Mesenchymal stem cell (in vitro differentiated cells and primary cell): ENCODE measurements at regions not wholly inside any gene's neighbourhood (a gene's known extent, or its start where the extent isn't known, plus 50 kb on each side); places are given as distances from the start of the nearest gene placed in this dataset.
A peak's percentile ranks its signal among the peaks of the same experiment; 100 is the strongest.

Experiments used
- DNase-seq: peaks from one replicate; pipeline ENCODE4 v3.0.0-alpha.2; 2013
- H2AFZ ChIP-seq: one replicate; pipeline ENCODE4 v1.6.1; 2013; ENCODE audit warnings: low read depth, mild to moderate bottlenecking, control low read depth, inconsistent platforms, low read length, moderate library complexity
- H2AK5ac ChIP-seq: 2 replicates; pipeline ENCODE4 v1.6.1; 2013; ENCODE audit warnings: low read length, moderate library complexity, mild to moderate bottlenecking, inconsistent platforms; ENCODE audit not compliant: severe bottlenecking
- H2BK120ac ChIP-seq: one replicate; pipeline ENCODE4 v1.6.1; 2013; ENCODE audit warnings: low read depth, mild to moderate bottlenecking, inconsistent platforms, low read length, moderate library complexity
- H2BK12ac ChIP-seq, 2 experiments: one replicate each; pipeline ENCODE4 v1.6.1; 2013; ENCODE audit warnings: inconsistent platforms in 2 of 2, low read length in 2 of 2, mild to moderate bottlenecking in 2 of 2, moderate library complexity in 2 of 2, control low read depth in 1 of 2
- H2BK15ac ChIP-seq: one replicate; pipeline ENCODE4 v1.6.1; 2013; ENCODE audit warnings: mild to moderate bottlenecking, low read depth, inconsistent platforms; ENCODE audit not compliant: poor library complexity, severe bottlenecking
- H2BK5ac ChIP-seq: 2 replicates; pipeline ENCODE4 v1.6.1; 2013; ENCODE audit warnings: low read depth, mild to moderate bottlenecking, low read length, control low read depth, inconsistent platforms; ENCODE audit not compliant: poor library complexity, severe bottlenecking
- H3K14ac ChIP-seq, 2 experiments: one replicate each; pipeline ENCODE4 v1.6.1; 2013; ENCODE audit warnings: inconsistent platforms in 2 of 2, low read length in 2 of 2, control low read depth in 1 of 2, mild to moderate bottlenecking in 1 of 2, moderate library complexity in 1 of 2
- H3K18ac ChIP-seq, 2 experiments: one replicate each; pipeline ENCODE4 v1.6.1; 2013; ENCODE audit warnings: inconsistent platforms in 2 of 2, low read length in 2 of 2, control low read depth in 1 of 2, low read depth in 1 of 2, mild to moderate bottlenecking in 1 of 2
- H3K23ac ChIP-seq, 2 experiments: one replicate each; pipeline ENCODE4 v1.6.1; 2013; ENCODE audit warnings: inconsistent platforms in 2 of 2, low read length in 2 of 2, mild to moderate bottlenecking in 2 of 2, moderate library complexity in 2 of 2, control low read depth in 1 of 2
- H3K27ac ChIP-seq: 2 replicates; pipeline ENCODE4 v1.5.1; 2013; ENCODE audit warnings: mild to moderate bottlenecking, moderate library complexity, low read length, control low read depth, inconsistent platforms; ENCODE audit not compliant: poor library complexity, severe bottlenecking
- H3K27me3 ChIP-seq, 2 experiments: 2 replicates each; pipeline versions ENCODE4 v1.6.1 to v1.7.0; 2013; ENCODE audit warnings: low read length in 2 of 2, mild to moderate bottlenecking in 2 of 2, moderate library complexity in 2 of 2, control low read depth in 1 of 2, inconsistent platforms in 1 of 2; ENCODE audit not compliant: control insufficient read depth in 1 of 2, insufficient read depth in 1 of 2
- H3K36me3 ChIP-seq, 2 experiments: 2 replicates each; pipeline versions ENCODE4 v1.6.1 to v1.7.0; 2013; ENCODE audit warnings: low read length in 2 of 2, control low read depth in 1 of 2, inconsistent platforms in 1 of 2, low read depth in 1 of 2, mild to moderate bottlenecking in 1 of 2; ENCODE audit not compliant: insufficient read depth in 2 of 2, control insufficient read depth in 1 of 2
- H3K4ac ChIP-seq, 2 experiments: one replicate each; pipeline ENCODE4 v1.6.1; 2013; ENCODE audit warnings: inconsistent platforms in 2 of 2, low read length in 2 of 2, mild to moderate bottlenecking in 2 of 2, moderate library complexity in 2 of 2, control low read depth in 1 of 2, low read depth in 1 of 2
- H3K4me1 ChIP-seq: 2 replicates; pipeline ENCODE4 v1.6.1; 2013; ENCODE audit warnings: low read depth, low read length, control low read depth; ENCODE audit not compliant: control insufficient read depth, insufficient read depth
- H3K4me2 ChIP-seq: 2 replicates; pipeline ENCODE4 v1.6.1; 2013; ENCODE audit warnings: low read length, mild to moderate bottlenecking, inconsistent platforms; ENCODE audit not compliant: poor library complexity, severe bottlenecking
- H3K4me3 ChIP-seq, 2 experiments: 2 replicates each; pipeline versions ENCODE4 v1.5.1 to v1.7.0; 2013; ENCODE audit warnings: low read length in 2 of 2, mild to moderate bottlenecking in 2 of 2, control low read depth in 1 of 2, low read depth in 1 of 2; ENCODE audit not compliant: insufficient read depth in 1 of 2
- H3K79me1 ChIP-seq: replicated peaks from 2 replicates; pipeline ENCODE4 v1.6.1; 2013; ENCODE audit warnings: mild to moderate bottlenecking, control low read depth, low read length, inconsistent platforms; ENCODE audit not compliant: poor library complexity, severe bottlenecking
- H3K9ac ChIP-seq: 2 replicates; pipeline ENCODE4 v1.7.0; 2013; ENCODE audit warnings: mild to moderate bottlenecking, low read length, moderate library complexity
- H3K9me3 ChIP-seq: 2 replicates; pipeline ENCODE4 v1.7.0; 2013; ENCODE audit warnings: mild to moderate bottlenecking, low read length; ENCODE audit not compliant: control insufficient read depth
- H4K8ac ChIP-seq: one replicate; pipeline ENCODE4 v1.6.1; 2013; ENCODE audit warnings: inconsistent platforms, mild to moderate bottlenecking, low read length, moderate library complexity
- H4K91ac ChIP-seq: one replicate; pipeline ENCODE4 v1.6.1; 2013; ENCODE audit warnings: mild to moderate bottlenecking, low read length, inconsistent platforms
- WGBS: methylation state at CpG from one replicate; pipeline ENCODE4 v1.1.7; 2013; ENCODE audit warnings: mixed read lengths; 5-methylcytosine and 5-hydroxymethylcytosine counted together

- H4K91ac ChIP-seq: no peak overlapping the region
Measured at GRCh38 chr2:217647925-217648324, 354.9 kb downstream of the TNS1 start.

DNA sequence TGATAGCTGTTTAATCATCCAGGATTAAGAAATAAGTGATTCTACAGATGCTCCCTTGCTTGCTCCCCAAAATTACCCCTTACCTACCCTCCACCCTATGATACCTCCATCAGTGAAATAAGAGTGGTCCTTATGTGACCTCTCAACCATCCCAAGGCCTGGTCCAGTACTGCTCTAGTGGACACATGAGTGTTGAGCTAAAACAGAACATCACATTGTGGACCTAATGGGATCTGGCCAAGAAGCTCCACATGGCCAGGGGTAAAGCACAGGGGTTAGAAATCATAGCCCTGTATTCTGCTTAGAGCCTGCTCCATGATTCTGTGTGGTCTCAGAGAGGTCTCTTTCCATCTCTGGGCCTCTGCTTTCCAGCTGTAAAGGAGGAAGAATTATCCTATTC lies 355.6 kb downstream of the TNS1 start:
- Histone ChIP-seq H3K79me1 (no peaks in the 10 kb centered on the region), H2AFZ (no peak overlapping the region), H3K27me3 (no peaks in the 10 kb centered on the region), H3K4me1 (peaks cover 7% of the 10 kb centered on the region), H3K4me2 (no peak overlapping the region), H4K8ac (peak overlapping the region; percentile 65), H2BK12ac (no peak overlapping the region), H4K91ac (no peak overlapping the region), H3K36me3 (no peaks in the 10 kb centered on the region), H2BK15ac (no peak overlapping the region), H3K18ac (no peak overlapping the region), H3K14ac (no peak overlapping the region), H3K27ac (no peak overlapping the region), H3K9me3 (no peaks in the 10 kb centered on the region), H3K23ac (no peak overlapping the region), H3K4ac (no peak overlapping the region), H2AK5ac (no peak overlapping the region), H2BK5ac (no peak overlapping the region), H2BK120ac (no peak overlapping the region), H3K4me3 (no peak overlapping the region), H3K9ac (no peak overlapping the region)
- DNase-seq: no peak

More at GRCh38 chr2:217647925-217648324, 354.9 kb downstream of the TNS1 start:
- H2AFZ ChIP-seq: no peak overlapping the region
- H3K9me3 ChIP-seq: no peaks in the 10 kb centered on the region
- H3K27ac ChIP-seq: no peak overlapping the region
- no peak for DNase-seq
- H2BK120ac ChIP-seq: no peak overlapping the region
- no peaks in the 10 kb centered on the region for H3K79me1 ChIP-seq
- no peaks in the 10 kb centered on the region for H3K27me3 ChIP-seq
- H3K36me3 ChIP-seq: no peaks in the 10 kb centered on the region
- WGBS: 98% methylated on average over 2 of the region's 2 CpGs
- no peak overlapping the region for H2BK15ac ChIP-seq
- no peak overlapping the region for H2BK5ac ChIP-seq
- no peak overlapping the region for H2BK12ac ChIP-seq
- H2AK5ac ChIP-seq: no peak overlapping the region
- H3K18ac ChIP-seq: no peak overlapping the region
- H3K4me1 ChIP-seq: peaks cover 7% of the 10 kb centered on the region
- no peak overlapping the region for H3K14ac ChIP-seq
- no peak overlapping the region for H3K9ac ChIP-seq
- H3K4me3 ChIP-seq: no peak overlapping the region
- no peak overlapping the region for H4K8ac ChIP-seq
- no peak overlapping the region for H3K4ac ChIP-seq
- H3K23ac ChIP-seq: no peak overlapping the region
- no peak overlapping the region for H3K4me2 ChIP-seq

- Histone ChIP-seq H4K8ac (no peak overlapping the region), H4K91ac (no peak overlapping the region), H2AFZ (no peak overlapping the region), H3K79me1 (no peaks in the 10 kb centered on the region), H3K4me1 (peaks cover 2% of the 10 kb centered on the region), H3K23ac (no peak overlapping the region), H2AK5ac (no peak overlapping the region), H3K18ac (no peak overlapping the region), H2BK12ac (no peak overlapping the region), H3K4me3 (no peak overlapping the region), H3K14ac (no peak overlapping the region), H3K4ac (no peak overlapping the region), H3K9me3 (no peaks in the 10 kb centered on the region), H2BK15ac (no peak overlapping the region), H3K4me2 (no peak overlapping the region), H2BK120ac (no peak overlapping the region), H3K9ac (no peak overlapping the region), H3K27ac (no peak overlapping the region), H2BK5ac (no peak overlapping the region), H3K36me3 (no peaks in the 10 kb centered on the region), H3K27me3 (no peaks in the 10 kb centered on the region)
- no CpG with 5 or more reads among the region's 1 CpG for WGBS
- DNase-seq: no peak
Measured at GRCh38 chr2:217645896-217646295, 356.9 kb downstream of the TNS1 start.

GRCh38 chr2:217643789-217644301 lies 358.9 kb downstream of the TNS1 start:
- no peak overlapping the region for H2AK5ac ChIP-seq
- no peaks in the 10 kb centered on the region for H3K79me1 ChIP-seq
- no peak overlapping the region for H3K23ac ChIP-seq
- no peak overlapping the region for H3K27ac ChIP-seq
- H3K14ac ChIP-seq: no peak overlapping the region
- no peak overlapping the region for H3K18ac ChIP-seq
- 30% methylated on average over 6 of the region's 6 CpGs for WGBS
- no peaks in the 10 kb centered on the region for H3K9me3 ChIP-seq
- H3K4ac ChIP-seq: no peak overlapping the region
- no peak overlapping the region for H3K4me2 ChIP-seq
- no peak overlapping the region for H2BK12ac ChIP-seq
- no peaks in the 10 kb centered on the region for H3K27me3 ChIP-seq
- no peak overlapping the region for H3K9ac ChIP-seq
- no peaks in the 10 kb centered on the region for H3K4me1 ChIP-seq
- H3K4me3 ChIP-seq: no peak overlapping the region
- peak overlapping the region; percentile 14 for H2AFZ ChIP-seq
- no peak overlapping the region for H2BK15ac ChIP-seq
- no peak for DNase-seq
- H2BK5ac ChIP-seq: no peak overlapping the region
- no peaks in the 10 kb centered on the region for H3K36me3 ChIP-seq
- no peak overlapping the region for H4K91ac ChIP-seq
- H4K8ac ChIP-seq: no peak overlapping the region
- no peak overlapping the region for H2BK120ac ChIP-seq
